MM.1S (cell line): ENCODE measurements at regions not wholly inside any gene's neighbourhood (a gene's known extent, or its start where the extent isn't known, plus 50 kb on each side); places are given as distances from the start of the nearest gene placed in this dataset.

Source experiments
- DNase-seq: peaks from one replicate; pipeline ENCODE4 v3.0.0-alpha.2; 2015
- H2AFZ ChIP-seq: fragments of 300-600 bp; sonication (generic); 2 replicates; pipeline ENCODE4 v1.6.0; 2016; ENCODE audit warnings: antibody characterized with exemption, low read length
- H3F3A ChIP-seq: fragments of 300-600 bp; sonication (generic); 2 replicates; pipeline ENCODE4 v1.6.1; 2016; ENCODE audit warnings: mild to moderate bottlenecking, antibody characterized with exemption, low read length, moderate library complexity, mixed read lengths; ENCODE audit not compliant: insufficient read depth
- H3K27ac ChIP-seq: fragments of 300-600 bp; sonication (generic); 2 replicates; pipeline ENCODE4 v1.5.1; 2016; ENCODE audit warnings: mild to moderate bottlenecking, low read length
- H3K27me3 ChIP-seq: fragments of 300-600 bp; sonication (generic); replicated peaks from 2 replicates; pipeline ENCODE4 v1.6.0; 2016; ENCODE audit warnings: low read length; ENCODE audit not compliant: insufficient read depth
- H3K36me3 ChIP-seq: fragments of 300-600 bp; sonication (generic); replicated peaks from 2 replicates; pipeline ENCODE4 v1.6.1; 2016; ENCODE audit warnings: mild to moderate bottlenecking, low read length, mixed read lengths; ENCODE audit not compliant: insufficient read depth
- H3K4me1 ChIP-seq: fragments of 300-600 bp; sonication (generic); 2 replicates; pipeline ENCODE4 v1.6.1; 2016; ENCODE audit warnings: low read length, mixed read lengths
- H3K4me2 ChIP-seq: fragments of 300-600 bp; sonication (generic); 2 replicates; pipeline ENCODE4 v1.6.0; 2016; ENCODE audit warnings: low read depth, low read length
- H3K4me3 ChIP-seq: fragments of 300-600 bp; sonication (generic); 2 replicates; pipeline ENCODE4 v1.5.1; 2016; ENCODE audit warnings: low read length, mixed read lengths
- H3K79me2 ChIP-seq: fragments of 300-600 bp; sonication (generic); 2 replicates; pipeline ENCODE4 v1.6.1; 2016; ENCODE audit warnings: mixed run types, low read length, mixed read lengths
- H3K9ac ChIP-seq: fragments of 300-600 bp; sonication (generic); 2 replicates; pipeline ENCODE4 v1.6.1; 2016; ENCODE audit warnings: low read length, mixed read lengths
- H3K9me2 ChIP-seq: fragments of 300-600 bp; sonication (generic); replicated peaks from 2 replicates; pipeline ENCODE4 v1.6.1; 2016; ENCODE audit warnings: mild to moderate bottlenecking, low read length, mixed read lengths; ENCODE audit not compliant: insufficient read depth
- H3K9me3 ChIP-seq: fragments of 300-600 bp; sonication (generic); replicated peaks from 2 replicates; pipeline ENCODE4 v1.6.1; 2016; ENCODE audit warnings: mild to moderate bottlenecking, low read length, mixed read lengths; ENCODE audit not compliant: insufficient read depth
- H4K20me1 ChIP-seq: fragments of 300-600 bp; sonication (generic); 2 replicates; pipeline ENCODE4 v1.6.1; 2016; ENCODE audit warnings: mild to moderate bottlenecking, low read length, moderate library complexity, mixed read lengths; ENCODE audit not compliant: insufficient read depth
- CTCF ChIP-seq: fragments of 300-600 bp; sonication (generic); IDR thresholded peaks from 2 replicates; pipeline ENCODE4 v1.5.1; 2016; ENCODE audit warnings: antibody characterized with exemption, low read length, mixed read lengths
- EZH2 ChIP-seq: fragments of 300-600 bp; sonication (generic); optimal IDR thresholded peaks from 2 replicates; pipeline ENCODE3; 2017; ENCODE audit warnings: low read depth, mild to moderate bottlenecking, antibody characterized with exemption, low read length, mixed read lengths
- EZH2phosphoT487 ChIP-seq: fragments of 300-600 bp; sonication (generic); IDR thresholded peaks from 2 replicates; pipeline ENCODE4 v1.6.1; 2018; ENCODE audit warnings: antibody characterized with exemption, low read length

GRCh38 chr2:138106606-138107005 lies 142.3 kb downstream of the HNMT start:
- Histone ChIP-seq H2AFZ (no peak overlapping the region), H4K20me1 (no peaks in the 10 kb centered on the region), H3K27ac (no peak overlapping the region), H3F3A (no peaks in the 10 kb centered on the region), H3K79me2 (no peaks in the 10 kb centered on the region), H3K36me3 (no peaks in the 10 kb centered on the region), H3K4me2 (no peak overlapping the region), H3K4me3 (no peak overlapping the region), H3K9ac (no peak overlapping the region), H3K4me1 (no peaks in the 10 kb centered on the region), H3K9me2 (no peaks in the 10 kb centered on the region), H3K9me3 (no peaks in the 10 kb centered on the region), H3K27me3 (no peaks in the 10 kb centered on the region)
- no peak for DNase-seq
- TF ChIP-seq EZH2 (no peak), EZH2phosphoT487 (no peak), CTCF (no peak)

- no peak for DNase-seq
- no peak for TF ChIP-seq EZH2phosphoT487
- TF ChIP-seq CTCF: no peak
- TF ChIP-seq EZH2: no peak
- Histone ChIP-seq H3K9ac (no peak overlapping the region), H3K4me3 (no peak overlapping the region), H3K4me2 (no peak overlapping the region), H3K27ac (no peak overlapping the region), H3K79me2 (no peaks in the 10 kb centered on the region), H3K9me2 (no peaks in the 10 kb centered on the region), H3F3A (no peaks in the 10 kb centered on the region), H3K36me3 (no peaks in the 10 kb centered on the region), H3K9me3 (no peaks in the 10 kb centered on the region), H3K27me3 (no peaks in the 10 kb centered on the region), H2AFZ (no peak overlapping the region), H3K4me1 (no peaks in the 10 kb centered on the region), H4K20me1 (no peaks in the 10 kb centered on the region)
These were observed 143.0 kb downstream of the HNMT start for GRCh38 chr2:138107288-138107687.

- H3K4me2 ChIP-seq: no peak overlapping the region
- TF ChIP-seq EZH2phosphoT487 (no peak), CTCF (no peak), EZH2 (no peak)
- no peaks in the 10 kb centered on the region for H3K79me2 ChIP-seq
- no peaks in the 10 kb centered on the region for H3K36me3 ChIP-seq
- no peaks in the 10 kb centered on the region for H3F3A ChIP-seq
- no peak overlapping the region for H3K27ac ChIP-seq
- no peaks in the 10 kb centered on the region for H3K27me3 ChIP-seq
- DNase-seq: no peak
- no peak overlapping the region for H2AFZ ChIP-seq
- no peaks in the 10 kb centered on the region for H3K9me2 ChIP-seq
- H3K4me3 ChIP-seq: no peak overlapping the region
- H4K20me1 ChIP-seq: no peaks in the 10 kb centered on the region
- H3K4me1 ChIP-seq: no peaks in the 10 kb centered on the region
- no peaks in the 10 kb centered on the region for H3K9me3 ChIP-seq
- H3K9ac ChIP-seq: no peak overlapping the region
These were observed 146.3 kb downstream of the HNMT start for GRCh38 chr2:138110453-138111083.
